Endodermal cell (in vitro differentiated cells): ENCODE measurements at regions not wholly inside any gene's neighbourhood (a gene's known extent, or its start where the extent isn't known, plus 50 kb on each side); places are given as distances from the start of the nearest gene placed in this dataset.

Experiments used
- DNase-seq: peaks from one replicate; pipeline ENCODE4 v3.0.0-alpha.2; 2017
- H3K27ac ChIP-seq: 2 replicates; pipeline ENCODE4 v1.5.1; 2013; ENCODE audit warnings: mild to moderate bottlenecking, low read depth, low read length, moderate library complexity
- H3K27me3 ChIP-seq: 2 replicates; pipeline ENCODE4 v1.6.1; 2013; ENCODE audit warnings: mild to moderate bottlenecking, low read length, moderate library complexity; ENCODE audit not compliant: insufficient read depth, control insufficient read depth, poor library complexity, severe bottlenecking
- H3K36me3 ChIP-seq: 2 replicates; pipeline ENCODE4 v1.7.0; 2013; ENCODE audit warnings: mild to moderate bottlenecking, low read length, moderate library complexity; ENCODE audit not compliant: control insufficient read depth, insufficient read depth
- H3K4me1 ChIP-seq: one replicate; pipeline ENCODE4 v1.7.0; 2013; ENCODE audit warnings: low read length; ENCODE audit not compliant: control insufficient read depth, insufficient read depth
- H3K4me3 ChIP-seq: 2 replicates; pipeline ENCODE4 v1.5.1; 2013; ENCODE audit warnings: mild to moderate bottlenecking, low read length, moderate library complexity
- H3K9ac ChIP-seq: 2 replicates; pipeline ENCODE4 v1.6.1; 2013; ENCODE audit warnings: mild to moderate bottlenecking, low read length, moderate library complexity; ENCODE audit not compliant: poor library complexity, severe bottlenecking; ENCODE audit errors: extremely low read depth
- H3K9me3 ChIP-seq: 2 replicates; pipeline ENCODE4 v1.6.1; 2013; ENCODE audit warnings: mild to moderate bottlenecking, low read length, moderate library complexity; ENCODE audit not compliant: control insufficient read depth
- H3K27ac Mint-ChIP-seq: 2 replicates; pipeline ENCODE4 v1.8.0; 2020; ENCODE audit warnings: mixed read lengths
- H3K27me3 Mint-ChIP-seq: 2 replicates; pipeline ENCODE4 v1.8.0; 2021; ENCODE audit warnings: mild to moderate bottlenecking, mixed read lengths; ENCODE audit not compliant: insufficient read depth
- H3K36me3 Mint-ChIP-seq: 2 replicates; pipeline ENCODE4 v1.8.0; 2020; ENCODE audit warnings: low read depth, mixed read lengths
- H3K4me1 Mint-ChIP-seq: 2 replicates; pipeline ENCODE4 v1.8.0; 2020; ENCODE audit warnings: mixed read lengths
- H3K4me3 Mint-ChIP-seq: 2 replicates; pipeline ENCODE4 v1.8.0; 2020; ENCODE audit warnings: mild to moderate bottlenecking, moderate library complexity, mixed read lengths
- H3K9me3 Mint-ChIP-seq: 2 replicates; pipeline ENCODE4 v1.8.0; 2020; ENCODE audit warnings: mild to moderate bottlenecking, mixed read lengths
- CTCF ChIP-seq: fragments of 200-600 bp; sonication (generic); conservative IDR thresholded peaks from 2 replicates; pipeline ENCODE4 v1.5.0; 2021; ENCODE audit warnings: antibody characterized with exemption, mild to moderate bottlenecking
- WGBS, 2 experiments: methylation state at CpG; one replicate each; pipeline versions ENCODE4 v1.1.5 to v1.1.7; 2013; ENCODE audit warnings: missing lambda C conversion rate in 2 of 2, mixed read lengths in 1 of 2; ENCODE audit not compliant: insufficient coverage in 1 of 2, insufficient read length in 1 of 2; 5-methylcytosine and 5-hydroxymethylcytosine counted together

- Mint-ChIP-seq H3K27me3 (no peaks in the 10 kb centered on the region), H3K9me3 (no peaks in the 10 kb centered on the region), H3K4me3 (no peak overlapping the region), H3K27ac (no peak overlapping the region), H3K4me1 (no peaks in the 10 kb centered on the region), H3K36me3 (no peaks in the 10 kb centered on the region)
- 97 to 100% methylated on average over 2 to 3 of the region's 3 CpGs for WGBS, 2 experiments
- DNase-seq = no peak
- no peaks in the 10 kb centered on the region for H3K36me3 ChIP-seq
- no peak overlapping the region for H3K9ac ChIP-seq
- no peak overlapping the region for H3K4me3 ChIP-seq
- no peak overlapping the region for H3K27ac ChIP-seq
- no peaks in the 10 kb centered on the region for H3K27me3 ChIP-seq
- no peaks in the 10 kb centered on the region for H3K4me1 ChIP-seq
- no peaks in the 10 kb centered on the region for H3K9me3 ChIP-seq
- TF ChIP-seq CTCF = no peak
These were observed 403.8 kb upstream of the PDE3A start for GRCh38 chr12:19964549-19964948.

GRCh38 chr12:19965196-19966038, 402.9 kb upstream of the PDE3A start:
- H3K4me1 Mint-ChIP-seq = no peaks in the 10 kb centered on the region
- H3K36me3 Mint-ChIP-seq = no peaks in the 10 kb centered on the region
- 79 to 90% methylated on average over 2 to 3 of the region's 3 CpGs for WGBS, 2 experiments
- no peaks in the 10 kb centered on the region for H3K9me3 Mint-ChIP-seq
- H3K27ac ChIP-seq = no peak overlapping the region
- H3K9me3 ChIP-seq = no peaks in the 10 kb centered on the region
- H3K27me3 Mint-ChIP-seq = no peaks in the 10 kb centered on the region
- no peaks in the 10 kb centered on the region for H3K27me3 ChIP-seq
- no peaks in the 10 kb centered on the region for H3K36me3 ChIP-seq
- H3K4me1 ChIP-seq = no peaks in the 10 kb centered on the region
- no peak overlapping the region for H3K4me3 Mint-ChIP-seq
- H3K4me3 ChIP-seq = no peak overlapping the region
- no peak for TF ChIP-seq CTCF
- H3K9ac ChIP-seq = no peak overlapping the region
- no peak for DNase-seq
- H3K27ac Mint-ChIP-seq = no peak overlapping the region

GRCh38 chr12:19967001-19967400, 401.3 kb upstream of the PDE3A start:
- Mint-ChIP-seq H3K4me1 (peaks cover 10% of the 10 kb centered on the region), H3K36me3 (no peaks in the 10 kb centered on the region), H3K27me3 (no peaks in the 10 kb centered on the region), H3K4me3 (no peak overlapping the region), H3K27ac (no peak overlapping the region), H3K9me3 (no peaks in the 10 kb centered on the region)
- peak overlapping the region; percentile 97 for H3K27ac ChIP-seq
- DNase-seq = no peak
- H3K36me3 ChIP-seq = no peaks in the 10 kb centered on the region
- TF ChIP-seq CTCF = no peak
- 67 to 99% methylated on average over 3 to 4 of the region's 4 CpGs for WGBS, 2 experiments
- H3K9ac ChIP-seq = no peak overlapping the region
- no peaks in the 10 kb centered on the region for H3K9me3 ChIP-seq
- H3K4me3 ChIP-seq = no peak overlapping the region
- H3K4me1 ChIP-seq = peaks cover 5% of the 10 kb centered on the region
- no peaks in the 10 kb centered on the region for H3K27me3 ChIP-seq
